ENCODE measurements at regions not wholly inside any gene's neighbourhood (a gene's known extent, or its start where the extent isn't known, plus 50 kb on each side); places are given as distances from the start of the nearest gene placed in this dataset.

- Histone ChIP-seq H3K4me3 (no peak overlapping the region), H3K27ac (no peak overlapping the region)
- no peak for TF ChIP-seq CTCF (IDR thresholded peaks at IDR 0.05)
- DNase-seq (ENCODE audit: low spot score): no peak
These were observed 557.5 kb upstream of the NDST4 start for GRCh38 chr4:115670930-115671329.

- no peak overlapping the region for H3K4me3 ChIP-seq
- H3K27ac ChIP-seq: no peak overlapping the region
- no peak for TF ChIP-seq CTCF (IDR thresholded peaks at IDR 0.05)
- no peak for DNase-seq (ENCODE audit: low spot score)
These were observed 555.0 kb upstream of the NDST4 start for GRCh38 chr4:115668396-115668795.

- no peak for TF ChIP-seq CTCF (IDR thresholded peaks at IDR 0.05)
- Histone ChIP-seq H3K27ac (no peak overlapping the region), H3K4me3 (no peak overlapping the region)
- no peak for DNase-seq (ENCODE audit: low spot score)
These were observed 550.9 kb upstream of the NDST4 start for GRCh38 chr4:115664285-115664684.

GRCh38 chr4:115660465-115660864 lies 547.0 kb upstream of the NDST4 start:
- no peak for TF ChIP-seq CTCF (IDR thresholded peaks at IDR 0.05)
- DNase-seq (ENCODE audit: low spot score): no peak
- no peak overlapping the region for H3K27ac ChIP-seq
- H3K4me3 ChIP-seq: no peak overlapping the region

DNA sequence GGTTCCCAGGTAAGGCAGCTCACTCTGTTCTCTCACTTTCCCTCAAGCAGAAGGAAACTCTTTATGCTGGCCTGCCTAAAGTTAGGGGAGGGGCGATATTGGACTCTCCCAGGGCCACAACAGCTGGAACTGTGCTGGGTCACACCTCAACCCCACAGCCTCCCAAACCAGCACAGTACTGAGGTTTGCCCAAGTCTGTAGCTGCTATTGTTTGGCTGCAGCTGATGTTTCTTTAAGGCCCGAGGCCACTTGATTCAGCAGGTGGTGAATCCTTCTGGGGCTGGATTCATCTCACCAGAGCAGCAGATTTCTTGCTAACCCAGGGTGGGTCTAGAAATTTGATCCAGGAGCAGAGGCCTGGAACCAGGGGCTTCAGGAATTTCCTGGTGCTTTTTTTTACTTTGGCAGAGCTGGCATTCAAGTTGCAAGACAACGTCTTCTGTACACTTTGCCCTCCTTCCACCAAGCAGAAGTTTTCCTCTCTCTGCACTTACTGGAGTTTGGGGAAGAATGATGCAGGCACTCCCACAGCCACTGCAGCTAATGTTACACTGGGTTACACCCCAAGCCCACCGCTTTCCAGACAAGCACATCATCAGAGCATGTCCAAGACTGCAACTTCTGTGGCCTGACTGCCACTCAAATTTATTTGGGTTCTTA lies 544.7 kb upstream of the NDST4 start:
- no peak for TF ChIP-seq CTCF (IDR thresholded peaks at IDR 0.05)
- no peak for DNase-seq (ENCODE audit: low spot score)

GRCh38 chr4:115655626-115656025 lies 542.2 kb upstream of the NDST4 start:
- DNase-seq (ENCODE audit: low spot score): no peak
- Histone ChIP-seq H3K4me3 (no peak overlapping the region), H3K27ac (no peak overlapping the region)
- no peak for TF ChIP-seq CTCF (IDR thresholded peaks at IDR 0.05)

More for the DNA sequence above, 544.7 kb upstream of the NDST4 start:
- Histone ChIP-seq H3K27ac (no peak overlapping the region), H3K4me3 (no peak overlapping the region)

GRCh38 chr4:115648786-115649185 lies 535.4 kb upstream of the NDST4 start:
- no peak for TF ChIP-seq CTCF (IDR thresholded peaks at IDR 0.05)
- no peak for DNase-seq (ENCODE audit: low spot score)
- no peak overlapping the region for H3K4me3 ChIP-seq
- H3K27ac ChIP-seq: no peak overlapping the region
